Nephron (organoid): ENCODE measurements at regions not wholly inside any gene's neighbourhood (a gene's known extent, or its start where the extent isn't known, plus 50 kb on each side); places are given as distances from the start of the nearest gene placed in this dataset.

Experiments
- H3K27ac Mint-ChIP-seq, 3 experiments: 2 replicates each; pipeline ENCODE4 v1.8.0; 2020; ENCODE audit warnings: mixed read lengths in 3 of 3, mild to moderate bottlenecking in 2 of 3, moderate library complexity in 1 of 3
- H3K27me3 Mint-ChIP-seq: 2 replicates; pipeline ENCODE4 v1.8.0; 2021; ENCODE audit warnings: low read depth, mild to moderate bottlenecking, moderate library complexity, mixed read lengths
- H3K36me3 Mint-ChIP-seq: 2 replicates; pipeline ENCODE4 v1.8.0; 2020; ENCODE audit warnings: low read depth, mixed read lengths
- H3K4me1 Mint-ChIP-seq: 2 replicates; pipeline ENCODE4 v1.8.0; 2020; ENCODE audit warnings: mixed read lengths
- H3K4me3 Mint-ChIP-seq, 3 experiments: 2 replicates each; pipeline ENCODE4 v1.8.0; 2020; ENCODE audit warnings: mild to moderate bottlenecking in 3 of 3, mixed read lengths in 3 of 3, moderate library complexity in 2 of 3
- H3K9me3 Mint-ChIP-seq: 2 replicates; pipeline ENCODE4 v1.8.0; 2020; ENCODE audit warnings: mixed read lengths
- CTCF ChIP-seq, 3 experiments: fragments of 200-600 bp; sonication (generic); IDR thresholded peaks; one replicate each; pipeline ENCODE4 v1.5.0; 2021; ENCODE audit warnings: antibody characterized with exemption in 3 of 3; ENCODE audit not compliant: unreplicated experiment in 3 of 3

GRCh38 chr21:35201799-35202198 is 152.7 kb upstream of the RUNX1 start:
- Mint-ChIP-seq H3K27me3 (no peaks in the 10 kb centered on the region), H3K4me3 (no peak overlapping the region), H3K36me3 (no peaks in the 10 kb centered on the region), H3K27ac (no peak overlapping the region), H3K4me1 (peaks cover 57% of the 10 kb centered on the region), H3K9me3 (peaks cover 3% of the 10 kb centered on the region)
- no peak for TF ChIP-seq CTCF (IDR thresholded peaks at IDR 0.05; ENCODE audit: unreplicated experiment in 3 of 3)

- Mint-ChIP-seq H3K27ac (no peak overlapping the region), H3K9me3 (peaks cover 3% of the 10 kb centered on the region), H3K4me3 (no peak overlapping the region), H3K36me3 (no peaks in the 10 kb centered on the region), H3K27me3 (no peaks in the 10 kb centered on the region), H3K4me1 (peaks cover 52% of the 10 kb centered on the region)
- TF ChIP-seq CTCF (IDR thresholded peaks at IDR 0.05; ENCODE audit: unreplicated experiment in 3 of 3): no peak
Observed at GRCh38 chr21:35201288-35201687, 152.2 kb upstream of the RUNX1 start.

- Mint-ChIP-seq H3K4me1 (peaks cover 35% of the 10 kb centered on the region), H3K27me3 (no peaks in the 10 kb centered on the region), H3K4me3 (no peak overlapping the region), H3K9me3 (peaks cover 6% of the 10 kb centered on the region), H3K27ac (no peak overlapping the region), H3K36me3 (no peaks in the 10 kb centered on the region)
- TF ChIP-seq CTCF (IDR thresholded peaks at IDR 0.05; ENCODE audit: unreplicated experiment in 3 of 3): no peak
Observed at GRCh38 chr21:35199733-35200015, 150.6 kb upstream of the RUNX1 start.

- no peak overlapping the region for H3K4me3 Mint-ChIP-seq
Observed at GRCh38 chr21:35198982-35199732, 150.1 kb upstream of the RUNX1 start.

GRCh38 chr21:35198565-35198964 is 149.5 kb upstream of the RUNX1 start:
- Mint-ChIP-seq H3K36me3 (no peaks in the 10 kb centered on the region), H3K9me3 (peaks cover 9% of the 10 kb centered on the region), H3K27me3 (peaks cover 4% of the 10 kb centered on the region), H3K4me1 (peaks cover 27% of the 10 kb centered on the region), H3K4me3 (peak overlapping the region in 1 of 3 experiments; percentile 7), H3K27ac (peak overlapping the region in 1 of 3 experiments; percentile 42)
- no peak for TF ChIP-seq CTCF (IDR thresholded peaks at IDR 0.05; ENCODE audit: unreplicated experiment in 3 of 3)

More at GRCh38 chr21:35198982-35199732, 150.1 kb upstream of the RUNX1 start:
- H3K36me3 Mint-ChIP-seq: no peaks in the 10 kb centered on the region
- H3K27ac Mint-ChIP-seq: no peak overlapping the region
- peaks cover 32% of the 10 kb centered on the region for H3K4me1 Mint-ChIP-seq
- peaks cover 6% of the 10 kb centered on the region for H3K9me3 Mint-ChIP-seq
- TF ChIP-seq CTCF (IDR thresholded peaks at IDR 0.05; ENCODE audit: unreplicated experiment in 3 of 3): no peak
- no peaks in the 10 kb centered on the region for H3K27me3 Mint-ChIP-seq

- Mint-ChIP-seq H3K27ac (peak overlapping the region in 1 of 3 experiments; percentile 42), H3K27me3 (peaks cover 6% of the 10 kb centered on the region), H3K36me3 (no peaks in the 10 kb centered on the region), H3K4me3 (peak overlapping the region in 1 of 3 experiments; percentile 7), H3K9me3 (peaks cover 10% of the 10 kb centered on the region), H3K4me1 (peaks cover 21% of the 10 kb centered on the region)
- TF ChIP-seq CTCF (IDR thresholded peaks at IDR 0.05; ENCODE audit: unreplicated experiment in 3 of 3): no peak
Observed at GRCh38 chr21:35197992-35198431, 148.9 kb upstream of the RUNX1 start.
